ENCODE measurements at regions not wholly inside any gene's neighbourhood (a gene's known extent, or its start where the extent isn't known, plus 50 kb on each side); places are given as distances from the start of the nearest gene placed in this dataset.

- Histone ChIP-seq H3K4me3 (replicated peaks in 1 of 3; ENCODE audit: insufficient read depth in 1 of 3, low read depth in 2 of 3, low read length in 3 of 3) (no peak overlapping the region), H3K36me3 (replicated peaks in 1 of 2; ENCODE audit: control insufficient read depth in 1 of 2, insufficient read depth in 2 of 2, low read length in 2 of 2) (no peaks in the 10 kb centered on the region), H3K4me1 (ENCODE audit: insufficient read depth, low read length) (no peaks in the 10 kb centered on the region), H3K27ac (ENCODE audit: extremely low read length, insufficient read depth, low read length) (no peak overlapping the region), H2AFZ (ENCODE audit: low read length) (no peak overlapping the region), H3K79me2 (ENCODE audit: insufficient read depth, low read length) (no peaks in the 10 kb centered on the region), H4K20me1 (ENCODE audit: insufficient read depth, low read length) (no peaks in the 10 kb centered on the region), H3K4me2 (ENCODE audit: low read depth, low read length) (no peak overlapping the region), H3K9me3 (ENCODE audit: low read length) (peaks cover 47% of the 10 kb centered on the region), H3K9ac (ENCODE audit: insufficient read depth, low read depth, low read length) (no peak overlapping the region), H3K27me3 (ENCODE audit: control insufficient read depth in 1 of 2, insufficient read depth in 2 of 2, low read length in 2 of 2) (no peaks in the 10 kb centered on the region)
- POLR2A ChIA-PET, result no interaction called here
- ATAC-seq (no peak), DNase-seq (ENCODE audit: low spot score) (no peak), FAIRE-seq (no peak)
- CTCF ChIA-PET (ENCODE audit: low intra/inter-chr PET ratio, low total read pairs), result no interaction called here
- 0% methylated on average over 2 of the region's 2 CpGs for WGBS (ENCODE audit: low lambda C conversion rate)
- intact Hi-C loops (cut with micrococcal nuclease; ENCODE audit: unreplicated experiment), result no loop called here
- BruUV-seq (replicated peaks), result no TSS peak
- TF ChIP-seq U2AF2 (IDR thresholded peaks at IDR 0.05; ENCODE audit: low read depth, low read length), result no peak
- no peak for TF ChIP-seq ATF5 (CRISPR knock-in tag; IDR thresholded peaks at IDR 0.05; ENCODE audit: low read depth)
- TF ChIP-seq ZSCAN30 (CRISPR knock-in tag; IDR thresholded peaks at IDR 0.05), result no peak
- TF ChIP-seq HIC2 (CRISPR knock-in tag; IDR thresholded peaks at IDR 0.05; ENCODE audit: low read depth), result no peak
- TF ChIP-seq REL (CRISPR knock-in tag; conservative IDR thresholded peaks at IDR 0.05), result no peak
- no peak for TF ChIP-seq SUZ12 (IDR thresholded peaks at IDR 0.05; ENCODE audit: low read depth, low read length)
- TF ChIP-seq ATRX (CRISPR knock-in tag; IDR thresholded peaks at IDR 0.05; ENCODE audit: borderline replicate concordance), result no peak
- TF ChIP-seq ZNF232 (CRISPR knock-in tag; IDR thresholded peaks at IDR 0.05; ENCODE audit: borderline replicate concordance), result no peak
- TF ChIP-seq ZBTB21 (CRISPR knock-in tag; IDR thresholded peaks at IDR 0.05), result no peak
- no peak for TF ChIP-seq SETDB1 (CRISPR knock-in tag; IDR thresholded peaks at IDR 0.05; ENCODE audit: borderline replicate concordance)
- TF ChIP-seq FOXM1 (CRISPR knock-in tag; IDR thresholded peaks at IDR 0.05), result no peak
- TF ChIP-seq ZNF775 (CRISPR knock-in tag; IDR thresholded peaks at IDR 0.05; ENCODE audit: borderline replicate concordance), result no peak
- no peak for TF ChIP-seq ONECUT2 (CRISPR knock-in tag; IDR thresholded peaks at IDR 0.05)
- no peak for TF ChIP-seq TBL1XR1 (IDR thresholded peaks at IDR 0.05; ENCODE audit: borderline replicate concordance, low read length, partially characterized antibody)
- TF ChIP-seq ZFP36L1 (CRISPR knock-in tag; IDR thresholded peaks at IDR 0.05), result no peak
- no peak for TF ChIP-seq HIVEP1 (CRISPR knock-in tag; IDR thresholded peaks at IDR 0.05)
- TF ChIP-seq SKI (IDR thresholded peaks at IDR 0.05; ENCODE audit: partially characterized antibody), result no peak
- no peak for TF ChIP-seq JUND (CRISPR knock-in tag; IDR thresholded peaks at IDR 0.05)
- no peak for TF ChIP-seq HNF1A (IDR thresholded peaks at IDR 0.05; ENCODE audit: low read depth)
- TF ChIP-seq HNF1A (CRISPR knock-in tag; IDR thresholded peaks at IDR 0.05; ENCODE audit: borderline replicate concordance), result no peak
- no peak for TF ChIP-seq NR2F2 (IDR thresholded peaks at IDR 0.05; ENCODE audit: borderline replicate concordance, low read depth)
- in situ Hi-C loops (cut with HindIII; ENCODE audit: extremely low pct_ligation_motif_present, low pct_unique_long_range_greater_than_20kb), result no loop called here
Observed at GRCh38 chrX:144648788-144649187, 598.5 kb upstream of the SPANXN1 start.

Measured in HepG2 (cell line).